Prostate gland (tissue), 2 donors: ENCODE measurements at regions not wholly inside any gene's neighbourhood (a gene's known extent, or its start where the extent isn't known, plus 50 kb on each side); places are given as distances from the start of the nearest gene placed in this dataset.

ENCODE experiments used
- DNase-seq: peaks from one replicate; pipeline ENCODE4 v3.0.0-alpha.2; 2019; ENCODE audit warnings: low spot score
- H3K27ac ChIP-seq, 2 donors: fragments of 200-600 bp; sonication (generic); 2 replicates each; pipeline ENCODE4 v1.5.1; 2017 to 2019
- H3K27me3 ChIP-seq: fragments of 200-600 bp; sonication (generic); replicated peaks from 2 replicates; pipeline ENCODE4 v1.5.1; 2019; ENCODE audit not compliant: insufficient read depth
- H3K36me3 ChIP-seq, 2 donors: fragments of 200-600 bp; sonication (generic); 1 replicate in 1 of 2; 2 replicates in 1 of 2; pipeline versions ENCODE4 v1.5.1 to v1.8.1; 2017 to 2019
- H3K4me1 ChIP-seq: fragments of 200-600 bp; sonication (generic); replicated peaks from 2 replicates; pipeline ENCODE4 v1.5.1; 2019
- H3K4me3 ChIP-seq, 2 donors: fragments of 200-600 bp; sonication (generic); 2 replicates each; pipeline ENCODE4 v1.5.1; 2017 to 2019
- H3K9me3 ChIP-seq: fragments of 200-600 bp; sonication (generic); 2 replicates; pipeline ENCODE4 v1.5.1; 2017
- POLR2A ChIP-seq: fragments of 450-650 bp; IDR thresholded peaks from one replicate; pipeline ENCODE4 v1.6.1; 2016; ENCODE audit warnings: antibody characterized with exemption, mild to moderate bottlenecking
- POLR2AphosphoS5 ChIP-seq: sonication (generic); formaldehyde crosslinking; IDR thresholded peaks from one replicate; pipeline ENCODE4 v1.6.1; 2017; ENCODE audit warnings: antibody characterized with exemption
- WGBS: methylation state at CpG from one replicate; pipeline ENCODE4 v1.1.5; 2018; 5-methylcytosine and 5-hydroxymethylcytosine counted together
- intact Hi-C: fragments of 100-400 bp; cut with DNase I; formaldehyde crosslinking; loops from one replicate; pipeline ENCODE4 v1.14.2; 2022
- TF ChIP-seq, protein P1 (sequence below), 4 experiments: fragments of 200-600 bp in 2 of 4; fragments of 450-650 bp in 2 of 4; sonication (generic) in 2 of 4; IDR thresholded peaks; 1 replicate in 3 of 4; 2 replicates in 1 of 4; pipeline ENCODE4 v1.5.1; 2016 to 2019; ENCODE audit warnings: antibody characterized with exemption in 4 of 4, mild to moderate bottlenecking in 2 of 4, moderate library complexity in 2 of 4

GRCh38 chr11:11163669-11164333 is 189.2 kb downstream of the CSNK2A3 start:
- Histone ChIP-seq H3K27me3 (no peaks in the 10 kb centered on the region), H3K4me1 (no peaks in the 10 kb centered on the region), H3K4me3 (no peak overlapping the region), H3K27ac (no peak overlapping the region), H3K9me3 (no peaks in the 10 kb centered on the region), H3K36me3 (no peaks in the 10 kb centered on the region)
- WGBS, result 59% methylated on average over 4 of the region's 4 CpGs
- TF ChIP-seq POLR2AphosphoS5, result no peak
- intact Hi-C loops, result no loop called here
- no peak for DNase-seq

DNA sequence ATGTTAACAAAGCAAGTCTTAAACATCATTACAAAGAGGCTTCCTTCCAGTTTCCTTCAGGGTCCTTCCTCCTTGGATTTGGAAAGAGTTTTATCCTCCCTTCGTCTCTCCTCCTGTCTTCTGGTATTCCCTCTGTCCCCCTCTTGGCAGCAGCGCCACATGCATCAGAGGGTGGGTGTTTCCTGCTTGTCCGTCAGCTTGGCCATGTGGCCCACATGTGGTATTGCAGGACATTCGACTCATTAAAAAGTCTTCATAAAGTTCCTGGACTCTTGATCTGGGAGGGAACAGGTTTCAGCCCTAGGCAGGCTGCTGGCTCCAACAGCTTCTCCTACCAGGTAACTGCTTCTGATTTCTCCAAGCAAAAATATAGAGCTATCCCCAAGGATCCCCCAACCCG is 189.8 kb downstream of the CSNK2A3 start:
- Histone ChIP-seq H3K4me1 (no peaks in the 10 kb centered on the region), H3K4me3 (no peak overlapping the region), H3K27me3 (no peaks in the 10 kb centered on the region), H3K36me3 (no peaks in the 10 kb centered on the region), H3K9me3 (no peaks in the 10 kb centered on the region), H3K27ac (no peak overlapping the region)
- no peak for DNase-seq
- intact Hi-C loops, result no loop called here
- TF ChIP-seq POLR2AphosphoS5 (no peak), POLR2A (no peak)
- TF ChIP-seq, protein P1, sequence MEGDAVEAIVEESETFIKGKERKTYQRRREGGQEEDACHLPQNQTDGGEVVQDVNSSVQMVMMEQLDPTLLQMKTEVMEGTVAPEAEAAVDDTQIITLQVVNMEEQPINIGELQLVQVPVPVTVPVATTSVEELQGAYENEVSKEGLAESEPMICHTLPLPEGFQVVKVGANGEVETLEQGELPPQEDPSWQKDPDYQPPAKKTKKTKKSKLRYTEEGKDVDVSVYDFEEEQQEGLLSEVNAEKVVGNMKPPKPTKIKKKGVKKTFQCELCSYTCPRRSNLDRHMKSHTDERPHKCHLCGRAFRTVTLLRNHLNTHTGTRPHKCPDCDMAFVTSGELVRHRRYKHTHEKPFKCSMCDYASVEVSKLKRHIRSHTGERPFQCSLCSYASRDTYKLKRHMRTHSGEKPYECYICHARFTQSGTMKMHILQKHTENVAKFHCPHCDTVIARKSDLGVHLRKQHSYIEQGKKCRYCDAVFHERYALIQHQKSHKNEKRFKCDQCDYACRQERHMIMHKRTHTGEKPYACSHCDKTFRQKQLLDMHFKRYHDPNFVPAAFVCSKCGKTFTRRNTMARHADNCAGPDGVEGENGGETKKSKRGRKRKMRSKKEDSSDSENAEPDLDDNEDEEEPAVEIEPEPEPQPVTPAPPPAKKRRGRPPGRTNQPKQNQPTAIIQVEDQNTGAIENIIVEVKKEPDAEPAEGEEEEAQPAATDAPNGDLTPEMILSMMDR (IDR thresholded peaks at IDR 0.05), result peak in 1 of 4 experiments; percentile 9
- WGBS, result 40% methylated on average over 5 of the region's 5 CpGs

GRCh38 chr11:11157185-11157584 is 195.9 kb downstream of the CSNK2A3 start:
- no peak for DNase-seq
- Histone ChIP-seq H3K36me3 (no peaks in the 10 kb centered on the region), H3K9me3 (no peaks in the 10 kb centered on the region), H3K27me3 (no peaks in the 10 kb centered on the region), H3K4me3 (no peak overlapping the region), H3K4me1 (no peaks in the 10 kb centered on the region), H3K27ac (no peak overlapping the region)
- intact Hi-C loops, result loop anchor here (5.0 kb wide), 1 partner anchor 120 kb away; no protein-coding TSS in a partner anchor
- WGBS, result 92% methylated on average over 7 of the region's 7 CpGs
- no peak for TF ChIP-seq POLR2A
- TF ChIP-seq, protein P1 (IDR thresholded peaks at IDR 0.05), result peak in 3 of 4 experiments; percentile 35 to 50 (median 37)

GRCh38 chr11:11155962-11156815 is 196.9 kb downstream of the CSNK2A3 start:
- H3K9me3 ChIP-seq, result no peaks in the 10 kb centered on the region
- H3K27me3 ChIP-seq, result no peaks in the 10 kb centered on the region
- intact Hi-C loops, result loop anchor here (5.0 kb wide), 1 partner anchor 119 kb away; no protein-coding TSS in a partner anchor
- H3K4me3 ChIP-seq, result no peak overlapping the region
- 73% methylated on average over 30 of the region's 33 CpGs for WGBS
- H3K36me3 ChIP-seq, result no peaks in the 10 kb centered on the region
- no peak overlapping the region for H3K27ac ChIP-seq
- H3K4me1 ChIP-seq, result no peaks in the 10 kb centered on the region
- no peak for DNase-seq
- TF ChIP-seq, protein P1 (IDR thresholded peaks at IDR 0.05), result peak in 1 of 4 experiments; percentile 18
- no peak for TF ChIP-seq POLR2A

GRCh38 chr11:11152877-11153276 is 200.2 kb downstream of the CSNK2A3 start:
- TF ChIP-seq, protein P1 (IDR thresholded peaks at IDR 0.05), result no peak
- no peak overlapping the region for H3K4me3 ChIP-seq
- intact Hi-C loops, result no loop called here
- H3K27me3 ChIP-seq, result no peaks in the 10 kb centered on the region
- no peaks in the 10 kb centered on the region for H3K9me3 ChIP-seq
- DNase-seq, result no peak
- no peaks in the 10 kb centered on the region for H3K4me1 ChIP-seq
- H3K27ac ChIP-seq, result no peak overlapping the region
- WGBS, result 95% methylated on average over 4 of the region's 4 CpGs
- H3K36me3 ChIP-seq, result no peaks in the 10 kb centered on the region
